Activated CD4-positive, alpha-beta T cell treated with anti-CD3 and anti-CD28 coated beads for 36 hours (primary cell): ENCODE measurements at regions not wholly inside any gene's neighbourhood (a gene's known extent, or its start where the extent isn't known, plus 50 kb on each side); places are given as distances from the start of the nearest gene placed in this dataset.

ENCODE experiments used
- ATAC-seq: fragments of 200-7000 bp; cut with Tn5 transposase; one replicate; pipeline ENCODE4 v1.10.0; 2021; ENCODE audit warnings: mild to moderate bottlenecking, moderate library complexity
- CTCF ChIA-PET: fragments of 350-600 bp; sonication (Branson Sonifier 250); formaldehyde crosslinking; loops from one replicate; lab custom pipeline; 2021; ENCODE audit warnings: antibody characterized with exemption; lab: Charles Lee
- POLR2A ChIA-PET: fragments of 350-600 bp; sonication (Branson Sonifier 250); formaldehyde crosslinking; loops from one replicate; lab custom pipeline; 2021; ENCODE audit warnings: antibody characterized with exemption, inconsistent platforms; lab: Charles Lee
- DNase-seq: peaks from one replicate; pipeline ENCODE4 v3.0.0-alpha.2; 2020
- H3K27ac Mint-ChIP-seq: one replicate; pipeline ENCODE4 v1.8.0; 2021; ENCODE audit warnings: mixed read lengths
- H3K27me3 Mint-ChIP-seq: one replicate; pipeline ENCODE4 v1.8.0; 2021; ENCODE audit warnings: mixed read lengths
- H3K36me3 Mint-ChIP-seq: one replicate; pipeline ENCODE4 v1.8.0; 2021; ENCODE audit warnings: low read depth, mixed read lengths
- H3K4me1 Mint-ChIP-seq: one replicate; pipeline ENCODE4 v1.8.0; 2021; ENCODE audit warnings: mixed read lengths
- H3K4me3 Mint-ChIP-seq: one replicate; pipeline ENCODE4 v1.8.0; 2021; ENCODE audit warnings: mild to moderate bottlenecking, moderate library complexity, mixed read lengths
- H3K9me3 Mint-ChIP-seq: one replicate; pipeline ENCODE4 v1.8.0; 2021; ENCODE audit warnings: low read depth, mixed read lengths
- intact Hi-C, 2 experiments: fragments of 100-400 bp; cut with DNase I in 1 of 2; cut with micrococcal nuclease in 1 of 2; formaldehyde crosslinking; loops; one replicate each; pipeline versions ENCODE4 v1.14.2 to v1.15.1; 2022 to 2024; cut with DNase I, micrococcal nuclease

DNA sequence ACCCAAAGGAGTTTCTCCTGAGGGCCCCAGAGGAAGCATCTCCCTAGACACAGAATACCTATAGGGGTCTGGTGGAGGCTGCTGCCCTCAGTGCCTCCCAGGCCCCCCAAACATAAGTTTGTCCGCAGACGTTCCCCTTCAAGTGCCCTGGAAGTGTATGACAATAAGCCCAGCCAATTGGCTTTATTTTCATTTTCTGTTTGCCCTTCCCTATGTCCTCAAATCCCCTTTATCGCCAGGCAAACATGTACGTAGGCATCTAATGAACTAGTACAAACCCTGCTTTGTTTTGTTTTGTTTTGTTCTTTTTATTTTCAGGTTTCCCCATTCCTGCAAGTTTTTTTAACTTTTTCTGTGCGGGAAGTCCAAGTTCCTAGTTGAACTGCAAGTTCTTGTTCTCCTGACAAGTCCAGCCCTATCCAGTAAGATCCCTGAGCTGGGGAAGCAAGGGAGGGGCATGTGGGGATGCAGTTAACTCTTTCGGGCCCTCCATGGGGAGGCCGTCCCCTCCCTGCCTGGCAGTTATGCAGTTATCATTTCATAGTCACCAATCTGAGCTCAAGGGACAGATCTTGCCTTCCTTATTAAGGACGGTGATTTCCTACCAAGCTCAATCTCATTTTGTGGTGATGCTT, 141.9 kb downstream of the KCNA5 start:
- POLR2A ChIA-PET, result no interaction called here
- DNase-seq (no peak), ATAC-seq (no peak)
- no peak overlapping the region for H3K4me3 Mint-ChIP-seq
- peaks cover 3% of the 10 kb centered on the region for H3K27me3 Mint-ChIP-seq
- no peaks in the 10 kb centered on the region for H3K4me1 Mint-ChIP-seq
- H3K9me3 Mint-ChIP-seq, result no peaks in the 10 kb centered on the region
- no peaks in the 10 kb centered on the region for H3K36me3 Mint-ChIP-seq
- no peak overlapping the region for H3K27ac Mint-ChIP-seq
- intact Hi-C loops, result no loop called here
- CTCF ChIA-PET, result no interaction called here

DNA sequence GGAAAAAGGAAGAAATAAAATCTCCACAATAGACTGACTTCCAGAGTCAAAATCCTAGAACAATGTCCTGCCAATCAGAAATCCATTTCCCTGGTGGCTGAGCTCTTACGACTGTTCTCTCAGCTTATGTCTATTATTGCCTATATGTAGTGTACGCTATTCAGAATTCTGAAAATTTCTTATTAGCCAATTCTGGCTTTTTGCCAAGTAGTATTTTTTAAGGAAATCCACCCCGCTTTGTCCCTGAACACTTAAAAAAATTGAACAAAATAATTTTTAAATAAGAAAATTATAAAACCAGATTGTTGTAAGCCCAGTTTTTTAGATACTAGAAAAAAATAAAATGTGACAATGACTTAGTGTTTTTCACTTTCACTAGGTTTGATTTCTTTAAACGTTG, 143.0 kb downstream of the KCNA5 start:
- peaks cover 3% of the 10 kb centered on the region for H3K27me3 Mint-ChIP-seq
- H3K36me3 Mint-ChIP-seq, result no peaks in the 10 kb centered on the region
- ChIA-PET POLR2A (no interaction called here), CTCF (no interaction called here)
- intact Hi-C loops, result no loop called here
- DNase-seq (no peak), ATAC-seq (no peak)
- no peak overlapping the region for H3K4me3 Mint-ChIP-seq
- H3K27ac Mint-ChIP-seq, result no peak overlapping the region
- H3K9me3 Mint-ChIP-seq, result no peaks in the 10 kb centered on the region
- H3K4me1 Mint-ChIP-seq, result no peaks in the 10 kb centered on the region

DNA sequence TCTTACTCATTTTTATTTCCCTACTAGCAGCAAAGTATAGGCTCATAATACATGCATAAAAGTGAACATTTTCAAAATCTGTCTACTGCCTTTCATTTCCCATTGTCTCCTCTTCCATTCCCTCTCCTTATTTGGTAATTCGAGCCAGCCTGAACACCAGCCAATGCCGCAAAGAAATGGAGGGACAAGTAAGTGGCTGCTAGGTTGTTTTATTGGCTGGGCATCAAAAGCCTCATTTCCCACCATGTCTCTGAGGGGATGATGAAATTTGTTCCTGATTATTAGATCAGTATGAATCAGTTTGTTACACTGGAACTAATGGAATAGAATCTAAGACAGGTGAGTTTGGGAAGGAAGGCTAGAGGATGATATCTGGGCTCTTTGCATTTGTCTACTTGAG, 143.5 kb downstream of the KCNA5 start:
- CTCF ChIA-PET, result no interaction called here
- POLR2A ChIA-PET, result no interaction called here
- ATAC-seq (no peak), DNase-seq (no peak)
- Mint-ChIP-seq H3K4me3 (no peak overlapping the region), H3K27ac (no peak overlapping the region), H3K27me3 (peaks cover 3% of the 10 kb centered on the region), H3K9me3 (no peaks in the 10 kb centered on the region), H3K4me1 (no peaks in the 10 kb centered on the region), H3K36me3 (no peaks in the 10 kb centered on the region)
- intact Hi-C loops, result no loop called here

DNA sequence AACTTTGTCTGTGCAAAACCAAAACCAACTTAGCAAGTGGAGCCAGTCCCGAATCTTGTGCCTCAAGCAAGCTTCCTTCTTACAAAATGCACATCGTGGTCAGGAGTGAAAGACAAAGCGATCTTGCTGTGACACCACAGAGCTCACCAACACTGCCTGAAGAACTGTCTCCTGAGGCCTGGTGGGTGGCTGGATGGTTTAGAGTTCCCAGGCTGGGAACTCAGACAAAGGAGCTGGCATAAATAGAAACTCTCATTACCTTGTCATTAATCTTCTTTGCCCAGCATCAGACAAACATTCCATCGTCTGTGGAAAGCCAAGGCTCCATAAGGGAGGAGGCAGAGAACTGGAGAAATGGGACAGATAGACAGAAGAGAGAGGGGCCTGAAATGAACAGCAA, 144.8 kb downstream of the KCNA5 start:
- POLR2A ChIA-PET, result no interaction called here
- DNase-seq (no peak), ATAC-seq (no peak)
- CTCF ChIA-PET, result no interaction called here
- Mint-ChIP-seq H3K4me3 (no peak overlapping the region), H3K36me3 (no peaks in the 10 kb centered on the region), H3K27me3 (peaks cover 3% of the 10 kb centered on the region), H3K9me3 (no peaks in the 10 kb centered on the region), H3K4me1 (no peaks in the 10 kb centered on the region), H3K27ac (no peak overlapping the region)
- intact Hi-C loops, result no loop called here

DNA sequence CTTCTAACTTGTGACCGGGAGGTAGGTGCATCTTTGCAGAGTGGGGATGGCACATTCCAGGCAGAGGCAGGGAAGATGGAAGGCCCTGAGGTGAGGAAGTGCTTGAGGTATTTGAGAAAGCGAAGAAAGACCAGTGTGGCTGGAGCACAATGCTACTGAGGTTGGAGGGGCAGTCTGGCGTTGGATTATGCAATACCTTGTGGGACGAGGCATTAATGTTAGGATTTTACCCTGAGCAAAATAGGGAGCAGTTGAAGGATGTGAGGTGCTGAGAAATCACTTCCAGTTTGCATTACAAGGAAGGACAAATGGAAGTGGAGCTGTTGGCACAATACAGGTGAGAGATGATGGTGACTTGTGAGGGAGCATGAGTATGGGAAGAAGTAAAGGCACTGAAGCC, 145.5 kb downstream of the KCNA5 start:
- intact Hi-C loops, result no loop called here
- CTCF ChIA-PET, result interaction anchor here (0.6 kb wide), 1 partner anchor 39 kb away, joined by 3 read pairs; no protein-coding TSS in a partner anchor

DNA sequence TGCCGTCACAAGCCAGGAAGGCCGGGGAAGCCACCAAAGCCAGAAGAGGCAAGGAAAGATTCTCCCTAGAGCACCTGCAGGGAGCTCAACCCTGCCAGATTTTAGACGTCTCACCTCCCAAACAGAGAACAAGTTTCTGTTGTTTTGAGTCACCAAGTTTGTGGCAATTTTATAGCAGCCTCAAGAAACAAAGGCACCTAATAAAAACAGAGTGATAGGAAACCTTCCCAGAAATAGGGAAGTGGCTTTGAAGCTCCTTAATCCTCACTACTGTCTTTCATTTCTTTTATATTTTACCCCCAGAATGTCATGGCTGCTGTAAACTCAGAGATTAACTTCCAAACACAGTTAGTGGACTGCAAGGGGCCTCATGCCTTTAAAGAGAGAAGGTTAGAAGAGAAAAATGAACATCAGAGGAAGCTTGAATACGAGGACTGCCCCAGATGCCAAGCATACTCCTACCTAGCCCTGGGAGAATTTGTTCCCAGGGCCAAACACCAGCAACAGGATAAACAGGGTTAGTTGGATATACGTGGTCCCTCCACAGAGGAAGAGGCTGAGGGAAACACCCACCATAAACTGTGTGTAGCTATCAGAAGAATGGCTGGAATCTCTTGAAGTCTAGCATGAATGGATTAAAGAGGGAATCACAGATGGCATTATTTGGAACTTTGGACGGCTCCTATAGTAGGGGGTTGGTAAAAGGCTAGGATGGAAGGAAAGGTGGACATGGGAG, 148.3 kb downstream of the KCNA5 start:
- Mint-ChIP-seq H3K27ac (no peak overlapping the region), H3K36me3 (no peaks in the 10 kb centered on the region), H3K4me3 (no peak overlapping the region), H3K4me1 (no peaks in the 10 kb centered on the region), H3K27me3 (peaks cover 5% of the 10 kb centered on the region), H3K9me3 (no peaks in the 10 kb centered on the region)
- DNase-seq (no peak), ATAC-seq (no peak)
- ChIA-PET CTCF (no interaction called here), POLR2A (no interaction called here)
- intact Hi-C loops, result no loop called here

More for the DNA sequence above, 145.5 kb downstream of the KCNA5 start:
- no peak for DNase-seq
- no peak overlapping the region for H3K27ac Mint-ChIP-seq
- H3K4me1 Mint-ChIP-seq, result no peaks in the 10 kb centered on the region
- no peak overlapping the region for H3K4me3 Mint-ChIP-seq
- H3K27me3 Mint-ChIP-seq, result peaks cover 3% of the 10 kb centered on the region
- POLR2A ChIA-PET, result no interaction called here
- H3K9me3 Mint-ChIP-seq, result no peaks in the 10 kb centered on the region
- H3K36me3 Mint-ChIP-seq, result no peaks in the 10 kb centered on the region
- no peak for ATAC-seq

DNA sequence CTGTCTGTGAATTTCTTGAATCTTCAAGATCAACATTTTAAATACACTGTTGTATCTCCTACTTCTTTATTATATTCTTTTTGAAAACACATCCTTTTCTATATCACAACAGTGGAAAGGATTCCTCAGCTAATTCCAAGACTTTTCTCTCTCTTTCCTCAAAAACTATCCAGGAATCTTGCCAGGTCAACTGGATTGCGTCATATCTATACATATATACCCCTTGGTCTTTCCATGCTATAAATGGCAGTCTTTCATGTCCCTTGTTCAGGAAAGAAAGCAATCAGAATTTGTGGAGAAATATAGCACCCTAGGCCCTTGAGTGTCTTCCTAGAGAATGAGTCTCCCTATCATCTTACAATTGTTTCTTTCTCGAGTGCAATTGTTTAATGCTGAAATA, 149.0 kb downstream of the KCNA5 start:
- H3K27me3 Mint-ChIP-seq, result peaks cover 8% of the 10 kb centered on the region
- ATAC-seq (no peak), DNase-seq (no peak)
- ChIA-PET POLR2A (no interaction called here), CTCF (no interaction called here)
- no peak overlapping the region for H3K27ac Mint-ChIP-seq
- H3K4me1 Mint-ChIP-seq, result no peaks in the 10 kb centered on the region
- H3K9me3 Mint-ChIP-seq, result no peaks in the 10 kb centered on the region
- intact Hi-C loops, result no loop called here
- H3K36me3 Mint-ChIP-seq, result no peaks in the 10 kb centered on the region
- no peak overlapping the region for H3K4me3 Mint-ChIP-seq

DNA sequence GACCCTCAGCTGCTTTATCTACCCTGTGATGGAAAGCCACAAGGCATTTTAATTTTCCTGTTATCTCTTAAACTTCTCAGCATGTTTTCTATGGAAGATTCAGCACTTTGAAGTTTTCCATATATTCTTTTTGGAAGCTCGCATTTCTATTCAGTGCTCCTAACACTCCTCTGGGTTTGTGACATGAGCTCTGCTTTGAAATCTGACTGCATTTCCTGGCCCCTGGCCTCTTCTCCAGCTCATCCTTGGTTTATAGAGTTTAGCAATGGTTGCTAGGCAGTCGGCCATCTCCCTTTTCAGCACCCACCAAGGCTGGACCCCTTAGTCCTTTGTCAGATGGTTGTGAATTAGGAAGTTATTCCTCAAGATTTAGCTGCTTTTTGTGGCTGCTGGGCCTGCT, 150.6 kb downstream of the KCNA5 start:
- Mint-ChIP-seq H3K27ac (no peak overlapping the region), H3K9me3 (no peaks in the 10 kb centered on the region), H3K4me3 (no peak overlapping the region), H3K27me3 (peaks cover 11% of the 10 kb centered on the region), H3K4me1 (no peaks in the 10 kb centered on the region), H3K36me3 (no peaks in the 10 kb centered on the region)
- DNase-seq, result no peak
- POLR2A ChIA-PET, result no interaction called here
- CTCF ChIA-PET, result no interaction called here
- intact Hi-C loops, result no loop called here
- no peak for ATAC-seq

DNA sequence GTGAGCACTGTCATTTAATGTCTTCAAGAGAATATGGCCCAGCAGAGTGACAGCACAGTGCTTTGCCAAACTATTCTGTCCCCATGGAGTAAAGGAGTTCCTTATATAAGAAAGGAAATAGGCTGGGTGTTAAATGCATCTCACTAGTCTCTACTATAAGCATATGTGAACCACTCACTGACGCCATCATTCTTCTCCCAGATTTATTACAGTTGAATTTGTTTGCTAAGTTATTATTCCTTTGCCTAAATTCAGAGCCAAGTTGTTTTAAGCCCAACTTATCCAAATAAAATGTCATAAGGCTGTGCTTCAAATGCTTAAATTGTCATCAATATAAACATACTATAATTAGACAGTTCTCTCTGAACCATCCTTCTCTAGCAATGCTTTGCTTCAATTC, 151.6 kb downstream of the KCNA5 start:
- Mint-ChIP-seq H3K27me3 (peaks cover 12% of the 10 kb centered on the region), H3K4me3 (no peak overlapping the region), H3K36me3 (no peaks in the 10 kb centered on the region), H3K4me1 (no peaks in the 10 kb centered on the region), H3K27ac (no peak overlapping the region), H3K9me3 (no peaks in the 10 kb centered on the region)
- intact Hi-C loops, result no loop called here
- CTCF ChIA-PET, result no interaction called here
- DNase-seq (no peak), ATAC-seq (no peak)
- POLR2A ChIA-PET, result no interaction called here

DNA sequence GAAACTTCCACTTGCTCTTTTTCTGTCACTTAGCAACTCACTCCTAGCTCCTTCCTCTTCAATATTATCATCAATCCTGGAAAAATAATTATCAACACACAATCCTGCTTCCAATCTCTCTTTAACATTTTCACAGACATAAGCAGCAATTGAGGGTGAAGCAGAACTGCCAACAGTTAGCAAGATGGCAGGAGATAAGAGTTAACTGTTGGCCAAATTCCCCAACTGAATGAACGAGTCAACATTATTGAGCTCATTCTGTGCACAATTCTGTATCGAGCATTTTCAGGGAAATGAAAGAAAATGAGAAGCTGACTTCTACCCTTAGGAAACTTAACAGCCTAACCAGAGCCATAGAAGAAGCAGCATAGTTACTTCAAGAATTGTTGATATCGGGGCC, 152.0 kb downstream of the KCNA5 start:
- Mint-ChIP-seq H3K27me3 (peaks cover 12% of the 10 kb centered on the region), H3K4me1 (no peaks in the 10 kb centered on the region), H3K9me3 (no peaks in the 10 kb centered on the region), H3K27ac (no peak overlapping the region), H3K36me3 (no peaks in the 10 kb centered on the region), H3K4me3 (no peak overlapping the region)
- ChIA-PET CTCF (no interaction called here), POLR2A (no interaction called here)
- ATAC-seq (no peak), DNase-seq (no peak)
- intact Hi-C loops, result no loop called here

DNA sequence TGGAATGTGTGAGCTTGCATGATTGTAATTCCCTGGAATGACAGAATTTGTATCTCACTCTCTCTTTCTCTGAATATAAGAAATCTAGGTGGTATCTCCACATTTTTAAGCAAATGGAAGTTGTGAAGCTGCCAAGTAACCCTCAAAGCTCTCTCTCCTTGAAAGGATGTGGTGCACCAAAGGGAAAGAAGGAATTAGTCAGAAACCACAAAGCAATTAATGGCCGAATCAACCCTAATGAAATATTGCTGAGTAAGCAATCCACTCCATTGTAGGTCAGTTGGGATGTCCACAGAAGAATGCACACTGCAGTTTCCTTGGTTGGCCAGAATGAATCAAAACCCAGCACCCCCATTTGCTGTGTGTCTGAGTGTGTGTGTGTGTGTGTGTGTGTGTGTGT, 153.5 kb downstream of the KCNA5 start:
- Mint-ChIP-seq H3K27me3 (peaks cover 12% of the 10 kb centered on the region), H3K4me1 (no peaks in the 10 kb centered on the region), H3K27ac (no peak overlapping the region), H3K36me3 (no peaks in the 10 kb centered on the region), H3K4me3 (no peak overlapping the region), H3K9me3 (no peaks in the 10 kb centered on the region)
- ChIA-PET CTCF (no interaction called here), POLR2A (no interaction called here)
- intact Hi-C loops, result no loop called here
- no peak for ATAC-seq
- no peak for DNase-seq

DNA sequence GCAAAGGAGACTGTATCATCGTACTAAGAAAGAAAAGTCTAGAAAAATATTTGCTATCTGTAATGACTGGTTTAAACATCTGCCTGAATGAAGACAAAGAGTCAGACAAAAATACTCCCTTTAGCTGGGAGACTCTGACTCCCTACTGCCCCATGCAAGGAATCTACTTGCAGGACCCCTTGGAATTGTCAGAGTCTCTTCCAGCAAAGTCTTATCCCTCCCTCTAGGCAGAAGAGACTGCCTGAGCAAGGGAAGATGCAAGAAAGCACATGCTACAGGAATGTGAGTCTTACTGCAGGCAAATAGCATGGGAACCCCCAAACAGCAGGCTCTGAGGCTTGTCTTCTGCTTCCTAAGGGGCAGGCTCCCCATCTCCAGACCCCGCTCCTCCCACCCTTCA, 154.0 kb downstream of the KCNA5 start:
- Mint-ChIP-seq H3K4me1 (no peaks in the 10 kb centered on the region), H3K27me3 (peaks cover 12% of the 10 kb centered on the region), H3K4me3 (no peak overlapping the region), H3K36me3 (no peaks in the 10 kb centered on the region), H3K27ac (no peak overlapping the region), H3K9me3 (no peaks in the 10 kb centered on the region)
- ChIA-PET CTCF (no interaction called here), POLR2A (no interaction called here)
- no peak for DNase-seq
- ATAC-seq, result no peak
- intact Hi-C loops, result no loop called here
